Tibial artery (tissue), 4 donors: ENCODE measurements at regions not wholly inside any gene's neighbourhood (a gene's known extent, or its start where the extent isn't known, plus 50 kb on each side); places are given as distances from the start of the nearest gene placed in this dataset.

ENCODE experiments used
- DNase-seq, 2 donors: peaks; one replicate each; pipeline ENCODE4 v3.0.0-alpha.2; 2019
- H3K27ac ChIP-seq, 2 donors: fragments of 200-600 bp; sonication (generic) in 1 of 2; 1 replicate in 1 of 2; 2 replicates in 1 of 2; pipeline ENCODE4 v1.5.1; 2018 to 2019; ENCODE audit warnings: mild to moderate bottlenecking in 1 of 2
- H3K27me3 ChIP-seq, 2 donors: fragments of 200-600 bp; sonication (generic) in 1 of 2; one replicate each; pipeline versions ENCODE4 v1.5.1 to v1.6.0; 2016 to 2019
- H3K36me3 ChIP-seq, 3 donors: fragments of 200-600 bp; sonication (generic) in 2 of 3; one replicate each; pipeline ENCODE4 v1.5.1; 2016 to 2019; ENCODE audit warnings: mild to moderate bottlenecking in 2 of 3
- H3K4me1 ChIP-seq, 4 donors: fragments of 200-600 bp; sonication (generic) in 2 of 4; 1 replicate in 3 of 4; 2 replicates in 1 of 4; pipeline ENCODE4 v1.5.1; 2016 to 2019
- H3K4me3 ChIP-seq, 2 donors: fragments of 200-600 bp; sonication (generic) in 1 of 2; 1 replicate in 1 of 2; 2 replicates in 1 of 2; pipeline ENCODE4 v1.5.1; 2018 to 2019; ENCODE audit warnings: mild to moderate bottlenecking in 2 of 2
- H3K9me3 ChIP-seq, 3 donors: fragments of 200-600 bp; sonication (generic) in 1 of 3; one replicate each; pipeline ENCODE4 v1.5.1; 2016 to 2019
- intact Hi-C: fragments of 100-400 bp; cut with DNase I; formaldehyde crosslinking; loops from one replicate; pipeline ENCODE4 v1.15.0; 2023; ENCODE audit warnings: low total_unique reads
- TF ChIP-seq, protein P1 (sequence below), 2 experiments: fragments of 200-600 bp in 1 of 2; fragments of 450-650 bp in 1 of 2; IDR thresholded peaks; one replicate each; pipeline ENCODE4 v1.5.1; 2017 to 2019; ENCODE audit warnings: antibody characterized with exemption in 2 of 2, mild to moderate bottlenecking in 1 of 2, moderate library complexity in 1 of 2

DNA sequence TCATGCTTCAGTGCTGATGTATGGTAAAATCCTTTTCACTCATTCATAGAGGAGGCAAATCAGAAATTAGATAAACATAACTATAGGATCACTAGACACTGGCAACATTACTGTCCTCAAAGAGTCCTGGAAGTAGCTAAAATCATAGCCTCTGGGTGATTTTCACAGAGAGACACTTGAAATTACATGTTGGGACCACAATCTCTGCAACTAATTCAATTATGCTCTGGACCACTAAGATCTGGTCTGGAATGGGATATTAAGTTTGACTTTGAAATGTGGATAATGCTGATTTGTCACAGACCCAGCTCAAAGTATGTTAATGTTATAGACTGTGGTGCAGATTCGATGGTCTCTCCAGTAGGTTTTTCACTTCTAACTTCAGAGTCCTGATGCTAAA, 214.6 kb upstream of the CCNH start:
- Histone ChIP-seq H3K9me3 (no peaks in the 10 kb centered on the region), H3K4me1 (no peaks in the 10 kb centered on the region), H3K27ac (no peak overlapping the region), H3K4me3 (no peak overlapping the region), H3K27me3 (no peaks in the 10 kb centered on the region), H3K36me3 (no peaks in the 10 kb centered on the region)
- DNase-seq: no peak
- TF ChIP-seq, protein P1, sequence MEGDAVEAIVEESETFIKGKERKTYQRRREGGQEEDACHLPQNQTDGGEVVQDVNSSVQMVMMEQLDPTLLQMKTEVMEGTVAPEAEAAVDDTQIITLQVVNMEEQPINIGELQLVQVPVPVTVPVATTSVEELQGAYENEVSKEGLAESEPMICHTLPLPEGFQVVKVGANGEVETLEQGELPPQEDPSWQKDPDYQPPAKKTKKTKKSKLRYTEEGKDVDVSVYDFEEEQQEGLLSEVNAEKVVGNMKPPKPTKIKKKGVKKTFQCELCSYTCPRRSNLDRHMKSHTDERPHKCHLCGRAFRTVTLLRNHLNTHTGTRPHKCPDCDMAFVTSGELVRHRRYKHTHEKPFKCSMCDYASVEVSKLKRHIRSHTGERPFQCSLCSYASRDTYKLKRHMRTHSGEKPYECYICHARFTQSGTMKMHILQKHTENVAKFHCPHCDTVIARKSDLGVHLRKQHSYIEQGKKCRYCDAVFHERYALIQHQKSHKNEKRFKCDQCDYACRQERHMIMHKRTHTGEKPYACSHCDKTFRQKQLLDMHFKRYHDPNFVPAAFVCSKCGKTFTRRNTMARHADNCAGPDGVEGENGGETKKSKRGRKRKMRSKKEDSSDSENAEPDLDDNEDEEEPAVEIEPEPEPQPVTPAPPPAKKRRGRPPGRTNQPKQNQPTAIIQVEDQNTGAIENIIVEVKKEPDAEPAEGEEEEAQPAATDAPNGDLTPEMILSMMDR (IDR thresholded peaks at IDR 0.05): no peak
- intact Hi-C loops: no loop called here

DNA sequence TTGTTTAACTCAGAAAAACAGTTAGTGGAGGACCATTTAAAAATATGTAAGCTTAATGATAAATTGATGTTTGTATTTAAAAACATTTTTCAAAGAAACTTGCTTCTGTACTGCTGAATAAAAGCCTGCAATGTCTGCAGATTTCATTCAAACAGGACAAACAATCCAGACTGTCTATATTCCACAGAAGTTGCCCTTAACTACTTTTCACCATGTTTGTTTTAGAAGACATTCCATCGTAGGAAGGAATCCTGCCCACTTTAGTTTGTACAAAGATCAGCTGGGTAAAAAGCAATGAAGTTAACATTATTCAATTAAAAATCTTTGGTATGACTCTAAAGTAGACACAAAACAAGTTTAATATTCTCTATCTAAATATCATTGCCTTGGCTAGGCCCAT, 195.7 kb upstream of the CCNH start:
- no peak for DNase-seq
- Histone ChIP-seq H3K4me1 (no peaks in the 10 kb centered on the region), H3K36me3 (no peaks in the 10 kb centered on the region), H3K9me3 (no peaks in the 10 kb centered on the region), H3K4me3 (no peak overlapping the region), H3K27me3 (no peaks in the 10 kb centered on the region), H3K27ac (no peak overlapping the region)
- intact Hi-C loops: no loop called here
- TF ChIP-seq, protein P1 (IDR thresholded peaks at IDR 0.05): no peak

DNA sequence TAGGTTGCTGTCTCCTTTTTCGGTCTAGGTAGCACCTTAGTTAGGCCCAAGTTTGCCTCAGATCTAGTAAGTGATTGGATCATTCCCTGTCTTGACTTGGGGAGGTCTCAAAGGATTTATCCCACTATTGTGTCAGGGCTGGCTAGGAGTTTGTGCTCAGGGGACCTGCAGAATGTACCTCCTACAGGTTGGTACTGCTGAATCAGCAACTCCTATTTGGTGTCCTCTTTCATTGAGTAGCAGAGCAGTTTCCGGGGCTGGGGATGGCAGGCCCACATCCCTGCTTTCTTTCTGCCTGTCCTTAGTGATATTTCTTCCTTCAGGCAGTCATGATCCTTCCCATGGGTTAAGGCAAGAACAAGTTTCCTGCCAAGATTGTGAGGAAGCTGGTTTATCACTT, 192.9 kb upstream of the CCNH start:
- TF ChIP-seq, protein P1 (IDR thresholded peaks at IDR 0.05): no peak
- no peaks in the 10 kb centered on the region for H3K4me1 ChIP-seq
- H3K9me3 ChIP-seq: peaks cover 0 to 4% (median 0%) of the 10 kb centered on the region in 3 donors
- no peaks in the 10 kb centered on the region for H3K27me3 ChIP-seq
- intact Hi-C loops: no loop called here
- H3K4me3 ChIP-seq: no peak overlapping the region
- no peak for DNase-seq
- no peaks in the 10 kb centered on the region for H3K36me3 ChIP-seq
- no peak overlapping the region for H3K27ac ChIP-seq

DNA sequence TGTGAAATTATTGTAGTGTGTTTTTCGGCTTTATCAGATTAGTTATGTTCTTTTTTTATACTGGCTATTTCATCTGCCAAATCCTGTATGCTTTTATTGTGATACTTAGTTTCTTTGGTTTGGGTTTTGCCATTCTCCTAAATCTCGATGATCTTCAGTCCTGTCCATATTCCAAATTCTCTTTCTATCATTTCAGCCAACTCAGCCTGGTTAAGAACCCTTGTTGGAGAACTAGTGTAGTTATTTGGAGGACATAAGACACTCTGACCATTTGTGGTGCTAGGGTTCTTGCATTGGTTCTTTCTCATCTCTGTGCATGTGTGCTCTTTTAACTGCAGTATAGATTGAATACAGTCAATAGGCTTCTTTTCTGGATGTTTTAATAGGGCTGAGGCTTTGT, 187.0 kb upstream of the CCNH start:
- no peaks in the 10 kb centered on the region for H3K27me3 ChIP-seq
- H3K4me1 ChIP-seq: no peaks in the 10 kb centered on the region
- no peak overlapping the region for H3K27ac ChIP-seq
- H3K9me3 ChIP-seq: peaks cover 0 to 8% (median 0%) of the 10 kb centered on the region in 3 donors
- no peaks in the 10 kb centered on the region for H3K36me3 ChIP-seq
- TF ChIP-seq, protein P1 (IDR thresholded peaks at IDR 0.05): no peak
- intact Hi-C loops: no loop called here
- H3K4me3 ChIP-seq: no peak overlapping the region
- DNase-seq: no peak

DNA sequence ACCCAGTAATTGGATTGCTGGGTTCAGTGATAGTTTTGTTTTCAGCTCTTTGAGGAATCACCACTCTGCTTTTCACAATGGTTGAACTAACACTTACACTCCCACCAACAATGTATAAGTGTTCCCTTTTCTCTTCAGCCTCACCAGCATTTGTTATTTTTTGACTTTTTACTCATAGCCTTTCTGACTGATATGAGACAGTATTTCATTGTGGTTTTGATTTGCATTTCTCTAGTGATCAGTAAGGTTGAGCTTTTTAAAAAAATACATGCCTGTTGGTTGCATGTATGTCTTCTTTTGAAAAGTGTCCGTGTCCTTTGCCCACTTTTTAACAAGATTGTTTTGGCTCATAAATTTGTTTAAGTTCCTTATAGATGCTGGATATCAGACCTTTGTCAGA, 185.7 kb upstream of the CCNH start:
- Histone ChIP-seq H3K4me3 (no peak overlapping the region), H3K27me3 (no peaks in the 10 kb centered on the region), H3K4me1 (no peaks in the 10 kb centered on the region), H3K9me3 (peaks cover 0 to 8% (median 0%) of the 10 kb centered on the region in 3 donors), H3K36me3 (no peaks in the 10 kb centered on the region), H3K27ac (no peak overlapping the region)
- TF ChIP-seq, protein P1 (IDR thresholded peaks at IDR 0.05): no peak
- intact Hi-C loops: no loop called here
- DNase-seq: no peak

DNA sequence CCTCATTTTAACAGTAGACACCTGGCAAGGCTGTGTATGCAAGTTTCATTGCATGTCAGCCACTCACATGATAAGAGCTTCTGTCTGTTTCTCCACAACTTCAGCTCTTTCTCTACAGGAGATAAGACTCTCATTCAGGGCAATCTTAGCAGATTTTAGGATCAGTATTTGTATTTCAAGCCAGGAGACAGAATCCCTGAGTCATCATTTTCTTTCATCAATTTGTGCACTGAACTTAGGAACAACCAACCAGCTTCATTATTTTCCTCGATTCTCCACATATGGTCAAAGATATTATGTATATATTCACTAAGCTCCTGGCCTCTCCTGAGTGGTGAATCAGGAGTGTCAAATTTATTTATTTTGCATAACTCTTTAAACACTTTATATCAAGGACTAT, 181.8 kb upstream of the CCNH start:
- Histone ChIP-seq H3K4me1 (no peaks in the 10 kb centered on the region), H3K4me3 (no peak overlapping the region), H3K27ac (no peak overlapping the region), H3K27me3 (no peaks in the 10 kb centered on the region), H3K9me3 (no peaks in the 10 kb centered on the region), H3K36me3 (no peaks in the 10 kb centered on the region)
- TF ChIP-seq, protein P1 (IDR thresholded peaks at IDR 0.05): no peak
- no peak for DNase-seq
- intact Hi-C loops: no loop called here
